Retinal pigment epithelial cell (primary cell): ENCODE measurements at regions not wholly inside any gene's neighbourhood (a gene's known extent, or its start where the extent isn't known, plus 50 kb on each side); places are given as distances from the start of the nearest gene placed in this dataset.

Source experiments
- DNase-seq: peaks from one replicate; pipeline ENCODE4 v3.0.0-alpha.2; 2010; ENCODE audit warnings: low read depth
- H3K4me3 ChIP-seq: 2 replicates; pipeline ENCODE4 v1.5.1; 2011; ENCODE audit warnings: mild to moderate bottlenecking, low read length, control low read depth, moderate library complexity
- CTCF ChIP-seq: conservative IDR thresholded peaks from 2 replicates; pipeline ENCODE4 v1.5.1; 2011; ENCODE audit warnings: low read depth, low read length, control low read depth, inconsistent platforms

- H3K4me3 ChIP-seq, result no peak overlapping the region
- no peak for TF ChIP-seq CTCF
- DNase-seq, result no peak
Observed at GRCh38 chr2:34349527-34349926, 750.4 kb upstream of the FAM98A start.

DNA sequence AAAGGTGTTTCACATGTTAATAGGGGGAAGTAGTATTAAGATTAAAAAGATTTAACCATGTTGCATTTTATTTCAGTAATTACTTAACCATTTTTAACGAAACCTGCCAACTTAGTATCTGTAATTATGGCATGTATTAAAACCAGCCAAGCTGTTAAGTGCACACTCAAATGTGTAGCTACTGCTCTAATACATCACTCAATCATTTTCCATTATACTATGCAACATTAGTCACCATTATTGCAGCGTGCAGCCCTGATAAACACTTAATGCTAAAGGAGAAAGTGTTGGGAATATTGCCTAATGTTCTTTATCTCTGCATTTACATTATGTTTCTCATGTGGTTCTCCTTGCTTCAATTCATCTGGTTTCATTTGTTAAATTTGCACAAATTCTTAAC is 745.9 kb upstream of the FAM98A start:
- DNase-seq, result no peak
- no peak overlapping the region for H3K4me3 ChIP-seq
- no peak for TF ChIP-seq CTCF

GRCh38 chr2:34340307-34340706 is 741.2 kb upstream of the FAM98A start:
- TF ChIP-seq CTCF, result no peak
- no peak overlapping the region for H3K4me3 ChIP-seq
- no peak for DNase-seq

- no peak overlapping the region for H3K4me3 ChIP-seq
- no peak for DNase-seq
- TF ChIP-seq CTCF, result no peak
Observed at GRCh38 chr2:34337735-34338134, 738.6 kb upstream of the FAM98A start.

DNA sequence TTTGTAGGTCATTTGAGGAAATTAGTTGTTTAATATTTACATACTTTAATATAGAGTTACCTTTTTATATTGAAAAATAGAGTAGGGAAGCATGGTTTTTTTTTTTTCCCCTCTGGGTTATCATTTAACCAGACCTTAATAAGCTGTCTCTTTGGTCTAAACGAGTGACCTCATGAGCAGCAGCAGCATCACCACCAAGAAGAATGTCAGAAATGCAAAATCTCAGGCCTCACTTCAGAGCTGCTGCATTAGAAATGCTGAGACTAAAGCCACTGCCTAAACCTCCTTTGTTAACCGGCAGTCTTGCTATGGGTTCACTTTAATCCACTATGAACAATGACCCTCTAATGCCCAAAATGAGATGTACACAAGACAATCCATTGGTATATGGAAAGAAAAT is 733.7 kb upstream of the FAM98A start:
- no peak for TF ChIP-seq CTCF
- no peak overlapping the region for H3K4me3 ChIP-seq
- no peak for DNase-seq

DNA sequence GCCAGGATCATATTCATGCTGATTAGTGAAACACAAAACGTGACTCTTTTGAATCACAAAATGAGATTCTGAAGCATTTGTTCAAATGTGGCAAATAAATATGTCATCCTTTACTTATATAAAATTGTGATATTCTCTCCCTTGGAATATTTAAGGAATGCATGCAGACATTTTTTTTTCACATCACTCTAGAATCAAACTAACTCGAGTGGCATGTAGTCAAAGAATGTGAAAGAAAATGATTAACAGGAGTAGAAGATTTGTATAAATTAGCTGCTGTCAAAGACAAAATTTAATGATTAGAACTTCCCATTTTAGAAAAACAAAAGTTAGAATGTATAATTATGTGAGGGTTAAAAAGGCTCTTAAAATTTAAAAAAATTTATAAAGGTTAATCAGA is 721.0 kb upstream of the FAM98A start:
- TF ChIP-seq CTCF, result no peak
- DNase-seq, result no peak
- H3K4me3 ChIP-seq, result no peak overlapping the region

- TF ChIP-seq CTCF, result no peak
- DNase-seq, result no peak
- no peak overlapping the region for H3K4me3 ChIP-seq
Observed at GRCh38 chr2:34317797-34318196, 718.7 kb upstream of the FAM98A start.
